ENCODE measurements at regions not wholly inside any gene's neighbourhood (a gene's known extent, or its start where the extent isn't known, plus 50 kb on each side); places are given as distances from the start of the nearest gene placed in this dataset.

DNA sequence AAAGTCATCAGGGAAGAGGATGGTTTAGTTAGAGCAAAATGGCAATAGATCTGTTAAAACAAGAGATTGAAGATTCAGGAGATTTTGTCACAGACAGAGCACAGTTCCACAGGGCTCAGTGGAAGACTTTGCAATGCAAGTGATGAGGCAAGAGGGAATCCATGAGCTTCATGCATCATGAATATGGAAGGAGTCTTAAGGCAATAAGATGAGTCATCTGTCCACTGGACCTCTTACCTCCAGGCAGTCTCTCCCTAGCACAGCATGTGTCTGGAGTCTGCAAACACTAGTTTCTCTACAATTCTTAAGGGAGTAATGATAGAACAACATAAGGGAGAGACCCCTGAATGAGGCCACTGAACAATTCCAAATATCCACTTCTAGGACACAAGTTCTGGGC, 245.7 kb downstream of the NXPE2 start:
- Histone ChIP-seq H3K27me3 (no peaks in the 10 kb centered on the region), H3K4me3 (no peak overlapping the region), H3K36me3 (no peaks in the 10 kb centered on the region), H3K9me3 (no peaks in the 10 kb centered on the region), H3K4me1 (no peaks in the 10 kb centered on the region), H3K27ac (no peak overlapping the region)
- TF ChIP-seq, protein P1, sequence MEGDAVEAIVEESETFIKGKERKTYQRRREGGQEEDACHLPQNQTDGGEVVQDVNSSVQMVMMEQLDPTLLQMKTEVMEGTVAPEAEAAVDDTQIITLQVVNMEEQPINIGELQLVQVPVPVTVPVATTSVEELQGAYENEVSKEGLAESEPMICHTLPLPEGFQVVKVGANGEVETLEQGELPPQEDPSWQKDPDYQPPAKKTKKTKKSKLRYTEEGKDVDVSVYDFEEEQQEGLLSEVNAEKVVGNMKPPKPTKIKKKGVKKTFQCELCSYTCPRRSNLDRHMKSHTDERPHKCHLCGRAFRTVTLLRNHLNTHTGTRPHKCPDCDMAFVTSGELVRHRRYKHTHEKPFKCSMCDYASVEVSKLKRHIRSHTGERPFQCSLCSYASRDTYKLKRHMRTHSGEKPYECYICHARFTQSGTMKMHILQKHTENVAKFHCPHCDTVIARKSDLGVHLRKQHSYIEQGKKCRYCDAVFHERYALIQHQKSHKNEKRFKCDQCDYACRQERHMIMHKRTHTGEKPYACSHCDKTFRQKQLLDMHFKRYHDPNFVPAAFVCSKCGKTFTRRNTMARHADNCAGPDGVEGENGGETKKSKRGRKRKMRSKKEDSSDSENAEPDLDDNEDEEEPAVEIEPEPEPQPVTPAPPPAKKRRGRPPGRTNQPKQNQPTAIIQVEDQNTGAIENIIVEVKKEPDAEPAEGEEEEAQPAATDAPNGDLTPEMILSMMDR (IDR thresholded peaks at IDR 0.05) = no peak
- no peak for TF ChIP-seq POLR2A (IDR thresholded peaks at IDR 0.05)
- DNase-seq = no peak

DNA sequence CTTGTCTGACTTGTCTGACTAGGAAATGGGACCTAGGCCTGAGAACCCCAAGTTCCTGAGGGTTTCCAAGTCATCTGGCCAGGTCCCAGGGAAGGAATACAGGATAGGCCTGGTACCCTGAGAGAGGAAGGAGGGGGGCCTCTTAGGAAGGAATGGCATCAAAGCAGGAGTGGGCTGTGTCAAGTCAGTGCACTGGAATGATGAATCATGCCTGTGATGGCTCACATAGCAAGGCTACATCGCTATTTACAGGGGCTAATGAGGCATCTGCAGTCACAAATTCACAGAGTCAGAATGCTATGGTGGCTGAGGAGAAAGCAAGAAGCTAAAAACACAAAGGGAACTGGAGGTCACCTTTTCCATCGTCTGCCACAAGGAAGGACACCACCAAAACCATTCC, 247.3 kb downstream of the NXPE2 start:
- no peaks in the 10 kb centered on the region for H3K36me3 ChIP-seq
- no peak overlapping the region for H3K27ac ChIP-seq
- TF ChIP-seq, protein P1 (IDR thresholded peaks at IDR 0.05) = no peak
- TF ChIP-seq POLR2A (IDR thresholded peaks at IDR 0.05) = no peak
- DNase-seq = no peak
- no peaks in the 10 kb centered on the region for H3K9me3 ChIP-seq
- no peak overlapping the region for H3K4me3 ChIP-seq
- no peaks in the 10 kb centered on the region for H3K4me1 ChIP-seq
- H3K27me3 ChIP-seq = no peaks in the 10 kb centered on the region

DNA sequence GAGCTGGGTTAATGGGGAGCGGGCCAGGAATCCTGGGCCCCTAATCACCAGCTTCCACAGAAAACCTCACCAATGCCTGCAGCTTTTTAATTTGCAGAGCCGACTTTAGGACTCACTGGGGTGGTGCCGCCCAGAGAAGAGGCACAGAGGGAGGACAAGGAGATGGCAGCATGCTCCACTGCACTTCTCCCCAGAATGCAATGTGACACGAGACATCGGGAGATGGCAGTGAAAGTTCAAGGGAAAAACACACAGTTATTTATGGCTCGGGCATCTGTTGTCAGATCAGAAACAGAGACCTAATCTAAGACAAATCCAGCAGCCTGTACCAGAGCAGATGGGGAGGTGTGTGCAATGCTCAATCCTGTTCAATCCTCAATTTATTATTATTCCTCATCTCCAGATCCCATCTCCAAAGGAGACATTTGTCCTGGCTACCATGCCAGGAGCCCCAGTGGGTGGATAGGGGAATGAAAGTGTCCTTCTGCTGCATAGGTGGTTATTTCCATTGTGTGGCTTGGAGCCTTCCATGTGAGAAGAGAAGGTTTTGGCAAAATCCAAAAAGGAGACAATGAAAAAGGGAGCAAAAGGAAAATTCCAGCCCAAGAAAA, 250.0 kb downstream of the NXPE2 start:
- no peaks in the 10 kb centered on the region for H3K36me3 ChIP-seq
- H3K4me1 ChIP-seq = no peaks in the 10 kb centered on the region
- H3K4me3 ChIP-seq = no peak overlapping the region
- no peaks in the 10 kb centered on the region for H3K9me3 ChIP-seq
- no peak for TF ChIP-seq POLR2A (IDR thresholded peaks at IDR 0.05)
- TF ChIP-seq, protein P1 (IDR thresholded peaks at IDR 0.05) = no peak
- no peak for DNase-seq
- no peaks in the 10 kb centered on the region for H3K27me3 ChIP-seq
- H3K27ac ChIP-seq = no peak overlapping the region

DNA sequence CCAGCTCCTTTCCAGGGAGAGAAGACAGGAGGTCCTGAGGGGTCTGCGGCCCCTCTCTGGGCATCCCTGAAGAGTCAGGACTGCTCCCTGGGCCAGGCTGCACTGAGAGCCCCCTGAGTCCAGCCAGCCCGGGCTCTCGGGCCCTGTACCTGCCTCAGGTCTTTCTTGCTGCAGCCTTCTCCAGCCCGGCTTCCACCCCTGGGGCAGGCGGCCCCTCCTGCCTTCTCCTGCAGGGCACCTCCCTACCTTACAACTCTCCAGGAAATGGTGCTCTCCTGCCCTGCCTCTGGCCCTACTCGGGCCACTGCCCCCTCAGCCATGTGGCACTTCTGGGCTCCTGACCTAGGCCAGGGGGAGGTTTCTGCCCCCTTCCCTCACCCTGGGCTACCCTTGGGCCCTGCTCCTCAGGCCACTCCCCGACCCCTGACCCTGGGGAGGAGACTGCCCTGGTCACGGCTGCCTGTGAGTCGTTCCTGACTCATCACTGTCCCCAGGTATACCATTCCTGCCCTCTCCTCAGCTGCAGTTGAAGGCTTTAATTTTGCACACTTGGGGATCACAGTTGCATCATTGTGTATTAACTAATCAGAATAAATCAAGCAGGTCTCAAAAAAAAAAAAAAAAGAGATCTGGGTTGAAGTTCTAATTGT, 251.1 kb downstream of the NXPE2 start:
- Histone ChIP-seq H3K9me3 (no peaks in the 10 kb centered on the region), H3K4me3 (no peak overlapping the region), H3K27me3 (no peaks in the 10 kb centered on the region), H3K36me3 (no peaks in the 10 kb centered on the region), H3K4me1 (no peaks in the 10 kb centered on the region), H3K27ac (no peak overlapping the region)
- DNase-seq = no peak
- TF ChIP-seq, protein P1 (IDR thresholded peaks at IDR 0.05) = no peak
- no peak for TF ChIP-seq POLR2A (IDR thresholded peaks at IDR 0.05)

DNA sequence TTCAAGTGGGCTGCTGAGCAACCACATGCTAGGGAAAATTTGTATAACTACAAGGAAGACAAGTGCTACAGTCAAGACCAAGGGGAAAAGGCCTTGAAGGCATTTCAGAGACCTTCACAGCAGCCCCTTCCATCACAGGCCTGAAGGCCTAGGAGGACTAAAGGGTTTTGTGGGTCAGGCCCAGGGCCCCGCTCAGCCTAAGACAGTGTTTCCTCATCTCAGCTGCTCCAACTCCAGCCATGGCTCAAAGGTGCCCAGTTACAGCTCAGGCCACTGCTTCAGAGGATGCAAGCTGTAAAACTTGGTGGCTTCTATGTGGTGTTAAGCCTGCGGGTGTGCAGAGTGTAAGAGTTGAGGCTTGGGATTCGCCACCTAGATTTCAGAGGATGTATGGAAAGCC, 260.5 kb downstream of the NXPE2 start:
- no peaks in the 10 kb centered on the region for H3K4me1 ChIP-seq
- H3K9me3 ChIP-seq = peaks cover 0 to 6% (median 0%) of the 10 kb centered on the region in 4 donors
- no peak overlapping the region for H3K27ac ChIP-seq
- H3K4me3 ChIP-seq = no peak overlapping the region
- H3K27me3 ChIP-seq = no peaks in the 10 kb centered on the region
- no peak for DNase-seq
- H3K36me3 ChIP-seq = no peaks in the 10 kb centered on the region
- no peak for TF ChIP-seq POLR2A (IDR thresholded peaks at IDR 0.05)
- TF ChIP-seq, protein P1 (IDR thresholded peaks at IDR 0.05) = no peak

Data from Peyer's patch (tissue), 4 donors.